ENCODE measurements at regions not wholly inside any gene's neighbourhood (a gene's known extent, or its start where the extent isn't known, plus 50 kb on each side); places are given as distances from the start of the nearest gene placed in this dataset.
A peak's percentile ranks its signal among the peaks of the same experiment; 100 is the strongest.

DNA sequence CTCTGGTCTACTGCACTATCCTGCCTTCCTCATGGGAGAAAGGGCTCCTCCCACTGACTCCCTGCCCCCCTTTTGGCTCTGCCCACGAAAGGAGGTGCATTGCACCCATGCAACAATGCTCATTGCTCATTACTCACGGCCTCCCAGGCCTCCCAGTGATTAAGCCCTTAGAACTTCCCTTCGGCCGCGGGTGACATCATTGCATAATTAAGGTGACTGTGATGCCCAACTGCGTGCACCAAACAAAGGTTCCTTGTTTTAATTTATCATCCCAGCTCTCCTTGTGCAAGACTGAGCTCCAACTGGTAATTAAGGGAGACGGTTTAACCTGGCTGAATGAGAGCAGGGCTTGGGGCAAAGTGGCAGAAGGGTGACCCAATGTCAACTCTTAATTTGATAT lies 180.4 kb downstream of the GAS1 start:
- CTCF ChIA-PET (ENCODE audit: low intra/inter-chr PET ratio, low total read pairs), result no interaction called here
- H3K4me3 ChIP-seq (replicated peaks in 1 of 3; ENCODE audit: insufficient read depth in 1 of 3, low read depth in 2 of 3, low read length in 3 of 3), result no peak overlapping the region

GRCh38 chr9:86766511-86766910 lies 180.8 kb downstream of the GAS1 start:
- no peaks in the 10 kb centered on the region for H4K20me1 ChIP-seq (ENCODE audit: insufficient read depth, low read length)
- no TSS peak for BruUV-seq (replicated peaks)
- no peak overlapping the region for H2AFZ ChIP-seq (ENCODE audit: low read length)
- in situ Hi-C loops (cut with HindIII; ENCODE audit: extremely low pct_ligation_motif_present, low pct_unique_long_range_greater_than_20kb) (no loop called here), intact Hi-C loops (cut with micrococcal nuclease; ENCODE audit: unreplicated experiment) (no loop called here)
- no peak overlapping the region for H3K4me2 ChIP-seq (ENCODE audit: low read depth, low read length)
- 0% methylated on average over 6 of the region's 6 CpGs for WGBS (ENCODE audit: low lambda C conversion rate)
- no peaks in the 10 kb centered on the region for H3K36me3 ChIP-seq (replicated peaks in 1 of 2; ENCODE audit: control insufficient read depth in 1 of 2, insufficient read depth in 2 of 2, low read length in 2 of 2)
- ChIA-PET CTCF (ENCODE audit: low intra/inter-chr PET ratio, low total read pairs) (no interaction called here), POLR2A (no interaction called here)
- no peaks in the 10 kb centered on the region for H3K9me3 ChIP-seq (ENCODE audit: low read length)
- no peak overlapping the region for H3K4me3 ChIP-seq (replicated peaks in 1 of 3; ENCODE audit: insufficient read depth in 1 of 3, low read depth in 2 of 3, low read length in 3 of 3)
- DNase-seq (ENCODE audit: low spot score), result no peak
- no peaks in the 10 kb centered on the region for H3K79me2 ChIP-seq (ENCODE audit: insufficient read depth, low read length)
- no peak overlapping the region for H3K9ac ChIP-seq (ENCODE audit: insufficient read depth, low read depth, low read length)
- no peak for FAIRE-seq
- no peak overlapping the region for H3K27ac ChIP-seq (ENCODE audit: extremely low read length, insufficient read depth, low read length)
- H3K4me1 ChIP-seq (ENCODE audit: insufficient read depth, low read length), result no peaks in the 10 kb centered on the region
- ATAC-seq, result no peak
- H3K27me3 ChIP-seq (ENCODE audit: control insufficient read depth in 1 of 2, insufficient read depth in 2 of 2, low read length in 2 of 2), result peaks cover 0 to 1% of the 10 kb centered on the region in 2 experiments; a peak in 1 of 5 replicates
- no peak for TF ChIP-seq RAD51 (IDR thresholded peaks at IDR 0.05; ENCODE audit: borderline replicate concordance)
- TF ChIP-seq TMF1 (CRISPR knock-in tag; IDR thresholded peaks at IDR 0.05; ENCODE audit: low read depth), result no peak
- TF ChIP-seq RBM39 (IDR thresholded peaks at IDR 0.05; ENCODE audit: low read depth, low read length, poor library complexity, severe bottlenecking), result no peak
- no peak for TF ChIP-seq KDM5B (CRISPR knock-in tag; IDR thresholded peaks at IDR 0.05; ENCODE audit: borderline replicate concordance)
- TF ChIP-seq IKZF5 (CRISPR knock-in tag; IDR thresholded peaks at IDR 0.05), result no peak
- TF ChIP-seq SIX1 (CRISPR knock-in tag; IDR thresholded peaks at IDR 0.05; ENCODE audit: borderline replicate concordance), result no peak
- TF ChIP-seq DRAP1 (CRISPR knock-in tag; IDR thresholded peaks at IDR 0.05), result no peak
- TF ChIP-seq NAIF1 (CRISPR knock-in tag; IDR thresholded peaks at IDR 0.05; ENCODE audit: borderline replicate concordance), result no peak
- no peak for TF ChIP-seq ZNF496 (CRISPR knock-in tag; IDR thresholded peaks at IDR 0.05; ENCODE audit: insufficient replicate concordance)
- no peak for TF ChIP-seq ZNF251 (CRISPR knock-in tag; IDR thresholded peaks at IDR 0.05)
- TF ChIP-seq MBNL3 (CRISPR knock-in tag; conservative IDR thresholded peaks at IDR 0.05), result no peak
- TF ChIP-seq NFRKB (IDR thresholded peaks at IDR 0.05), result no peak
- TF ChIP-seq KLF11 (CRISPR knock-in tag; IDR thresholded peaks at IDR 0.05), result no peak

More for the DNA sequence above, 180.4 kb downstream of the GAS1 start:
- no peak for TF ChIP-seq AKAP8 (CRISPR knock-in tag; IDR thresholded peaks at IDR 0.05)
- 0 out of 2 replicates have a peak, but pooled peaks have one; percentile 36 for TF ChIP-seq ATF7 (IDR thresholded peaks at IDR 0.05)
- no peak for TF ChIP-seq ATF7 (CRISPR knock-in tag; IDR thresholded peaks at IDR 0.05)
- Histone ChIP-seq H3K27ac (ENCODE audit: extremely low read length, insufficient read depth, low read length) (no peak overlapping the region), H2AFZ (ENCODE audit: low read length) (no peak overlapping the region), H3K4me2 (ENCODE audit: low read depth, low read length) (no peak overlapping the region), H3K9ac (ENCODE audit: insufficient read depth, low read depth, low read length) (no peak overlapping the region), H3K27me3 (ENCODE audit: control insufficient read depth in 1 of 2, insufficient read depth in 2 of 2, low read length in 2 of 2) (peaks cover 0 to 1% of the 10 kb centered on the region in 2 experiments; a peak in 1 of 5 replicates), H4K20me1 (ENCODE audit: insufficient read depth, low read length) (no peaks in the 10 kb centered on the region), H3K79me2 (ENCODE audit: insufficient read depth, low read length) (no peaks in the 10 kb centered on the region), H3K36me3 (replicated peaks in 1 of 2; ENCODE audit: control insufficient read depth in 1 of 2, insufficient read depth in 2 of 2, low read length in 2 of 2) (no peaks in the 10 kb centered on the region), H3K4me1 (ENCODE audit: insufficient read depth, low read length) (no peaks in the 10 kb centered on the region), H3K9me3 (ENCODE audit: low read length) (no peaks in the 10 kb centered on the region)
- intact Hi-C loops (cut with micrococcal nuclease; ENCODE audit: unreplicated experiment) (no loop called here), in situ Hi-C loops (cut with HindIII; ENCODE audit: extremely low pct_ligation_motif_present, low pct_unique_long_range_greater_than_20kb) (no loop called here)
- POLR2A ChIA-PET, result no interaction called here
- peak; percentile 13 for DNase-seq (ENCODE audit: low spot score)
- BruUV-seq (replicated peaks), result no TSS peak
- ATAC-seq, result no peak
- no peak for FAIRE-seq
- 2% methylated on average over 7 of the region's 7 CpGs for WGBS (ENCODE audit: low lambda C conversion rate)

Data from HepG2 (cell line).